ENCODE measurements at regions not wholly inside any gene's neighbourhood (a gene's known extent, or its start where the extent isn't known, plus 50 kb on each side); places are given as distances from the start of the nearest gene placed in this dataset.

DNA sequence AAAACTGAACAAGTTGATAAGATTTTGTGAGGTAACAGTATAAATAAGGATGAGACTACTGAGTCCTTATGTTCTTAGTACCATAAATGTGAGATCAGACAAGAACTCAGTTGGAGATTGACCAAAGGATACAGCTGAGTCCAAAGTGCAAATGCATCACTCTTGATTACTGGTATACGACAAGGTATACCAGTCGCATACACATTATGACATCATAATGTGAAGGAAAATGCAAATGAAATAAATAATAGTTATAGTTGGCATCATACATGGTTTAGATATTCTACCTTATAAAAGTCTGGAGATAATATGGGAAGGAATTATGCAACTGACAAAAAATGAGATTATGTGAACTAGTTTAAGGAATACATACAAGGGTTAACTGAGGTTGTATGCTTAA, 476.3 kb upstream of the STXBP6 start:
- TF ChIP-seq CTCF (IDR thresholded peaks at IDR 0.05) (no peak), POLR2A (IDR thresholded peaks at IDR 0.05) (no peak)
